H4 (cell line): ENCODE measurements at regions not wholly inside any gene's neighbourhood (a gene's known extent, or its start where the extent isn't known, plus 50 kb on each side); places are given as distances from the start of the nearest gene placed in this dataset.

Source experiments
- DNase-seq: peaks from one replicate; pipeline ENCODE4 v3.0.0-alpha.2; 2015; ENCODE audit warnings: low spot score

DNA sequence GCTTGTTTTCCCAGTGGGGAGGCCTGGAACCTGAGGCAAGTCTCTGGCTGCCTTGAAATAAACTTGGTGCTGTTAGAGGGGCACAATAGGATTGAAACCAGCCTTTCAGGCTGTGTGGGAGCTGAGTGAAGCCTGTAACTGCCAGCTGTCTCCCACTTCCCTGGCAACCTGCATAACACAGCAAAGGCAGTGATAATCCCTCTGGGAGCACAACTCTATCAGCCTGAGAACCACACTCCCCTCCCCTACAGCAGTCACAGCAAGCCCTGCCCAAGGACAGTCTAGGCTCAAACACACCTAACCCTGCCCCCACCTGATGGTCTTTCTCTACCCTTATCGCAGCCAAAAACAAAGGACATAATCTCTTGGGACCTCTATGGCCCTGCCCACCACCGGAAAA, 683.8 kb upstream of the ATXN8OS start:
- no peak for DNase-seq

DNA sequence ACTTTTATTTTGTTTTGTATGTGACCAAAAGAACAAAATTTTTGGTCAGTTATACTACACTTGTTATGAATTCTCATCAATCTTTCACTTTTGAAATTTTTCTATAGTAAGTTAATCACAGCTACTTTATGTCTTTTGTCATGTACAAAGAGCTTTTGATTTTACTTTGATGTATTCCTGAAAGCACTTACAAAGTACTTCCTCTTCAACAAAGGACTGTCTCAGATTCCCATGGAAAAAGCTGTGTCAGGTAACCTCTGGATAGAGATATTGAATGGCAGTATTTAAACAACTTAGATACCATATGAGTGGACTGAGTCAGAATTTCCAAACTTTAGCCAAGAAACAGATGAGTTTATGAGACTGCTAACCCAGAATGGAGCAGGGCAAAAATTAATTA, 689.3 kb upstream of the ATXN8OS start:
- DNase-seq: no peak

GRCh38 chr13:69410761-69411160, 696.9 kb upstream of the ATXN8OS start:
- no peak for DNase-seq

- no peak for DNase-seq
Measured at GRCh38 chr13:69391756-69392155, 715.9 kb upstream of the ATXN8OS start.

DNA sequence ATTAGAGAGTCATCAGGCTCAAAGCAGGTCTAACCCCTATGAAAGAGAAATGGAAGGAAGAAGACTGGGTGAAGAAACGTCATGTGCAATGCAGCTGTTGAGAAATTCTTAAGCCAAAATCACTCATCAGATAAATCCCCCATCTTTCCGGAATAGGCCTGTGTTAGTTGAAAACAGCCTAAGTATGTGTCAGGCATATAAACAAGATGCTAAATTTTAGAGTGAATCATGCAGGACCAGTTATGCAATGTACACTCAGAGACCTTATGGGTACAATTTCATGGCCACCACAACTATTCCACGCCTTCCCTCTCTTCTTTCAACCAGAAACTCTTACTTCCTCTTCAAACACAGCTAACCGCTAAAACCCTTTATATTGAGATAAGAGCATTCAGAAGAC, 717.7 kb upstream of the ATXN8OS start:
- peak; percentile 48 for DNase-seq

GRCh38 chr13:69373747-69374425, 733.7 kb upstream of the ATXN8OS start:
- no peak for DNase-seq

DNA sequence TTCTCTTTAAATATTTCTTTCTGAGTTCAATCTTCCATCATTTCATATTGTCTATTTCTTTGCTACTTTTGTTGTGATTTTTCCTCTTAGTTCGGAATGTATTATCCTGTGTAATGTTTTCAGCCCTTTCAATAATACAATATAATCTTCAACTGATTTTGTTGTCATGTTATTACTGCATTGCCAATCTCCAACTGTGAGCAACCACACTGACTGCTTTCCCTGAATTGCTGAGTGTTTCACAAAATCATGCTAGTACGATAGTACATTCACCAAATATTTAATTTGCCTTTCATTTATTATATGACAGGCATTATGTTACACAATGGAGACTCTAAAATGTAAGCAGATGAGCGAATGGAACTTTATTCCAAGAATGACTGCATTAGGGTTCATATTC, 744.3 kb upstream of the ATXN8OS start:
- DNase-seq: no peak

GRCh38 chr13:69331245-69331644, 776.4 kb upstream of the ATXN8OS start:
- no peak for DNase-seq

DNA sequence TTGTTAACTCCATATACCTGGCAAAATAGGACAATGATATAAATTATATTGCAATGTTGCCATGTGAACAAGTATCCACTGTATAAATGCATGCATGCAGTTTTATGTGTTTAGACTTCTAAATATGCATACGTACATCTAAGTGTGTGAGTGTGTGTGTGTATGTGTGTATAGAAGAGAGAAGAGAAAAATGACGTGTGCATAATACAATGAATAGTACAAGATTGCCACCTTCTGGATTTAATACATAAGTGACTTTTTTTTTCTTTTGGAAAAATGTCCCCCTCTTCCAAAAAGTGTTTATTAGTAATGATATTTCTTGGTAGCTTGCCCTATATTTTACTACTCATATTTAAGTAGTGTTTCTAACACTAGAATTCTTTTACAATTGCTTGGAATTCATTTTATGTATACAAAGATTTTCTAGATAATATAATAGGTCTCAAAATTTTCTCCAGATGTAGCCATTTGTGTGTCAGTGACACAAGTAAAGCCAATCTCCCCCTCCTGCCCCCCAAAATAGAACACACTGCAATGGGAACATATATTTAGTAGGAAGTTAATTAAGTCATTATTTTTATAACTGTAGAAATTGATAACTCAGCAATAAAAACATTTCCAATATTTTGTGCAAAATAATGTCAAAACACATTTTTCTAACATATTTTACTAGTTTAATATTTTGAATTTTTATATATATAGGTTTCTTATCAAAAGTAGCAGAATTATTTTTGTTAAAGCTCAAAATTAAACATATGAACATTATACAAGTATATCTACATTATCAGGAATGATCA, 783.3 kb upstream of the ATXN8OS start:
- peak; percentile 39 for DNase-seq

GRCh38 chr13:69319656-69320055, 788.0 kb upstream of the ATXN8OS start:
- DNase-seq: peak; percentile 2

GRCh38 chr13:69315039-69315438, 792.6 kb upstream of the ATXN8OS start:
- DNase-seq: no peak

DNA sequence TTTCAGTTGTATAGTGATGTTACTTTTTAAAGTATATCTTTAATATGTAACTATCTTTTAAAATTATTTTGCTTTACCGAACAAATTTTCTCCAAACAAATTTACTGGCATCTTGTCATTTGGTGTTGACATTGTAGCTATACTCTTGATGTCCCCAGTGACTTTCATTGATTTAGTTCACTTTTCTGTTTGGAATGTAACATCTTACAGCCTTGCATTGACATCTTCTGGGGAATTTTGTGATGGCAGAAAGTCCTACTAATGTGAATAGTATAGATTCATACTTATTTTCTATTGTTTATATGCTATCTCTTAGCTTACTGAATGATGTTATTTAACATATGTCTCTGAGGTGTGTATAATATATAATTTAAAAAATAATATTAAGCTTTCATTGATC, 800.9 kb upstream of the ATXN8OS start:
- DNase-seq: no peak

- DNase-seq: no peak
Measured at GRCh38 chr13:69300131-69300530, 807.5 kb upstream of the ATXN8OS start.

GRCh38 chr13:69296130-69296529, 811.5 kb upstream of the ATXN8OS start:
- DNase-seq: no peak

- DNase-seq: no peak
Measured at GRCh38 chr13:69292789-69293425, 814.7 kb upstream of the ATXN8OS start.

- no peak for DNase-seq
Measured at GRCh38 chr13:69291292-69291906, 816.2 kb upstream of the ATXN8OS start.

GRCh38 chr13:69288026-69288425, 819.6 kb upstream of the ATXN8OS start:
- DNase-seq: no peak

GRCh38 chr13:69287050-69287698, 820.5 kb upstream of the ATXN8OS start:
- DNase-seq: no peak

GRCh38 chr13:69283837-69284236, 823.8 kb upstream of the ATXN8OS start:
- no peak for DNase-seq

DNA sequence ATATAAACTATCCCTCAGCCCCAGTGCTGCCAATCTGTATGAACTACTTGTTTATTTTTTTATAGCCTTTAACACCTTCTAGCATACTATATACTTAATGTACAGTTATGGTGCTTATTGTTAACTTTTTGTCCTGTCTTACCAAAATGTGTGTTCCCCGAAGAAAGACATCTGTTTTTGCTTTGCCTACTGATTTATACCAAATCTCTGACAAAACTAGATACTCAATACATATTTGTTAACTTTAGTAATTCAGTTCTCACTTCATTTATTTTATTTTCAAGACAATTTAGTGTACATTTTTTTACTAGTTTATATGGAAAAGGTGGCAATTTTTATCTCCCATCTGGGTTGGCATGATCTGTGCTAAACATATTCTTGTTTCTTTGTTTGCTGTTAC, 824.3 kb upstream of the ATXN8OS start:
- DNase-seq: no peak

DNA sequence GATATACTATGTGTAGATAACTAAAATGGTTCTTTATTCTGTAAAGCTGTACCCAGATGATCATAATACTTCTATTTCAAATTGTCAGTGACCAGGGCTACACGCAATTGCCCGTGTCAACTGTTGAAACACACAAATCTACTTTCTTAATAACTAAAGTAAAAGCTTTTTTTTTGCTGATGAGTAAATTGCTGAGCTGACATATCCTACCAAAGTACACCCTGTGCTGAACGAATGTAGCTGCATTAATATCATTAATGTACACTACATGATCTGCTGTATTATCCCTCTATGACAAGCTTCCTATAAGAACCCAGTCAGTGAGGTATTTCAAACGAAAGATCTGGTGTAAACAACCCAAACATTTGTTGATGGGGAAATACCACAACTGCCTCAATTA, 827.2 kb upstream of the ATXN8OS start:
- DNase-seq: no peak

- no peak for DNase-seq
Measured at GRCh38 chr13:69279213-69279612, 828.4 kb upstream of the ATXN8OS start.
